ENCODE measurements at regions not wholly inside any gene's neighbourhood (a gene's known extent, or its start where the extent isn't known, plus 50 kb on each side); places are given as distances from the start of the nearest gene placed in this dataset.

DNA sequence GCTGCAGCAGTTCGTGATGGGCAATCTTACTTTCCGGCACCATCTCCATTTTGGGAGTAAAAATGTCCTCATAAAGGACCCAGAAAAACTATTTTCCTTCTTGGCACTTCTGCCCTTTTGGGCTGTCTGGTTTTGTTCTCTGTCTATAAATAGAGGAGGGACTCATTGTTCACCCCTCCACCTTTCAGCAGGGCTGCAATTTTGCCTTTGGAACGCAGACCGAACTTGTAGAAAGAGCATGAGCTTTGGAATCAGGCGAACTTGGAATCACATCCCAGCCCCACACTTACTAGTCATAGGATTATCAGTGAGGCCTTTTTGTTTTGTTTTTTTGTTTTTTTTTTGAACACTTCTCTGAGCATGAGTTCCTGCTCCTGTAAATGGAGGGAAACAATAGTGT lies 178.1 kb upstream of the IL12B start:
- TF ChIP-seq, protein P1, sequence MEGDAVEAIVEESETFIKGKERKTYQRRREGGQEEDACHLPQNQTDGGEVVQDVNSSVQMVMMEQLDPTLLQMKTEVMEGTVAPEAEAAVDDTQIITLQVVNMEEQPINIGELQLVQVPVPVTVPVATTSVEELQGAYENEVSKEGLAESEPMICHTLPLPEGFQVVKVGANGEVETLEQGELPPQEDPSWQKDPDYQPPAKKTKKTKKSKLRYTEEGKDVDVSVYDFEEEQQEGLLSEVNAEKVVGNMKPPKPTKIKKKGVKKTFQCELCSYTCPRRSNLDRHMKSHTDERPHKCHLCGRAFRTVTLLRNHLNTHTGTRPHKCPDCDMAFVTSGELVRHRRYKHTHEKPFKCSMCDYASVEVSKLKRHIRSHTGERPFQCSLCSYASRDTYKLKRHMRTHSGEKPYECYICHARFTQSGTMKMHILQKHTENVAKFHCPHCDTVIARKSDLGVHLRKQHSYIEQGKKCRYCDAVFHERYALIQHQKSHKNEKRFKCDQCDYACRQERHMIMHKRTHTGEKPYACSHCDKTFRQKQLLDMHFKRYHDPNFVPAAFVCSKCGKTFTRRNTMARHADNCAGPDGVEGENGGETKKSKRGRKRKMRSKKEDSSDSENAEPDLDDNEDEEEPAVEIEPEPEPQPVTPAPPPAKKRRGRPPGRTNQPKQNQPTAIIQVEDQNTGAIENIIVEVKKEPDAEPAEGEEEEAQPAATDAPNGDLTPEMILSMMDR (IDR thresholded peaks at IDR 0.05), result no peak
- TF ChIP-seq POLR2A (IDR thresholded peaks at IDR 0.05), result no peak
